Superior temporal gyrus (tissue), 1 donor: ENCODE measurements at regions not wholly inside any gene's neighbourhood (a gene's known extent, or its start where the extent isn't known, plus 50 kb on each side); places are given as distances from the start of the nearest gene placed in this dataset.

Experiments used
- DNase-seq: peaks from one replicate; pipeline ENCODE4 v3.0.0-alpha.2; 2016; ENCODE audit errors: extremely low spot score

GRCh38 chr10:8596929-8597472 lies 542.5 kb downstream of the GATA3 start:
- no peak for DNase-seq

GRCh38 chr10:8600192-8600591 lies 545.7 kb downstream of the GATA3 start:
- no peak for DNase-seq

DNA sequence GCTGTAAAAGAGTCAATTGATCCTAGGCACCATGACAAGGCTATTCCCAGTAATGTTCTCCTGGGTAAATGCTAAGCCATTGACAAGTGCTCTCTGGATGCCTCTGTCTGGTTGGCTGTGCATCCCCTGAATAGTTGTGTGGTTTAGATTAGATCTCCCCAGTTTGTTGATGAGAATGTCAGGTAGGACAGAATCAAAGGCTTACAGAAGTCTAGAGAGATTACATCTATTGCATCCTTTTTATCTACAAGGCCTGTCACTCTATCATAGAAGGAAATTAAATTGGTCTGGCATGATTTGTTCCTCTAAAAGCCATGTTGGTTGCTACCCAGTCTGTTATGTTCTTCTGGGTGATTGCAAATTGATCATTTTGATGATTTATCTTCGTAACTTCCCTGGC lies 548.3 kb downstream of the GATA3 start:
- DNase-seq, result no peak

GRCh38 chr10:8614054-8614565 lies 559.6 kb downstream of the GATA3 start:
- no peak for DNase-seq

GRCh38 chr10:8615118-8615517 lies 560.6 kb downstream of the GATA3 start:
- DNase-seq, result no peak

GRCh38 chr10:8616166-8616565 lies 561.7 kb downstream of the GATA3 start:
- DNase-seq, result no peak

DNA sequence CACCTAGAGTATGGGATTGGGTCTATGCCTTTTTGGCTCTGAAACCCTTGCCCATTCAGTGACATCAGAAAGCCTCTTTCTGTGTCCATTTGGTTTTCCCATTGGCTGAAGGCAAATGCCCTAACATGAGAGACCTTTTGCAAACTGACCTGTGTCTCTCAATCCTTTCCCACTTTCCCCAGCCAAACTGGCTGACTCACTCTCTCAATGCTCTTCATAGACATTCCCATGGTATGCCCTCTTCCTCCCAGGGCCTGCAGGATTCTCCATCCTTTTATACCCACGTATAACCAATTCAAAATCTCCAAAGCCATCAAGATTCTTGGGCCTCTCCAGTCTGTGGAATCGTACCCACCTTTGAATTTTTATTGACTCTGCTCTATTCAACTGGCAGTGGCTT lies 563.3 kb downstream of the GATA3 start:
- DNase-seq, result no peak

- DNase-seq, result no peak
Observed at GRCh38 chr10:8618834-8619233, 564.3 kb downstream of the GATA3 start.

- DNase-seq, result no peak
Observed at GRCh38 chr10:8628351-8628750, 573.9 kb downstream of the GATA3 start.

GRCh38 chr10:8633909-8634308 lies 579.4 kb downstream of the GATA3 start:
- DNase-seq, result no peak

- DNase-seq, result no peak
Observed at GRCh38 chr10:8636371-8636770, 581.9 kb downstream of the GATA3 start.

- DNase-seq, result no peak
Observed at GRCh38 chr10:8637640-8638039, 583.2 kb downstream of the GATA3 start.

GRCh38 chr10:8638088-8638672 lies 583.7 kb downstream of the GATA3 start:
- DNase-seq, result no peak

GRCh38 chr10:8639486-8640185 lies 585.1 kb downstream of the GATA3 start:
- no peak for DNase-seq

- DNase-seq, result no peak
Observed at GRCh38 chr10:8640301-8640700, 585.8 kb downstream of the GATA3 start.

GRCh38 chr10:8640878-8641277 lies 586.4 kb downstream of the GATA3 start:
- DNase-seq, result no peak

DNA sequence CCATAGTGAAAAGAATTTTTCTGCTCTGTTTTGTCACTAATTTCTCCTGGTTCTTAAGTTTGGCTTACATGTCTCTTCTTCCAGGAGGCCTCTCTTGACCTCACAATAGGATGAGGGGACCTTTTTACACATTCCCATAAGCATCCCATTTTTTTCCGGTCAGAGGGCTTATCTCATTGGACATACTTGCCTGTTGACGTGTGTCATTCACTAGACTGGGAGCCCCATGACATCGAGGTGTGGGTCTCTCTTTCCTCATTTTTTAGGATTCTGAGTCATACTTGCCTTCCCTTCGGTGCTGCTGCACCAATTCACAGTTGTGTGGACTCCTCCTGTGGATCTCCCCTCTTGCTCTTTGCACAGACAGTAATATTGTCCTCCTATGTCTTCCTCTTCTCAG lies 601.8 kb downstream of the GATA3 start:
- no peak for DNase-seq

- no peak for DNase-seq
Observed at GRCh38 chr10:8659982-8660381, 605.5 kb downstream of the GATA3 start.

DNA sequence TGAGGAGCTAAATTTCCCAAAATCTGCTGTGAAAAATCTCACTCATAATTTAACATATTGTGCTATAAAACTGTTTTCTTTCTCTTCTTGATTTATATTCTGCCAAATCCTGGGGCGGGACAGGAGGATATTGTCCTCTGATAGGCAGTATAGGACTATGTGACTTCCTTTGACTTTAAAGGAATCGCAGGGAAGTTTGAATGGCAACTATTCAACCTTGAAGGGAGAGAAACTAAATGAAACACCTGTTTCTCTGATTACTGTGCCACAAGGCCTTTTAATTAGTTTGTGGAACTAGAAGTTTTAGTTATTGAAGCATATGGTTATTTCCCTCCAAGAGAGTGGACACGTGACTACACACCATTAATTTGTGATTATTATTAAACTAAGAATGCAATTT lies 607.4 kb downstream of the GATA3 start:
- no peak for DNase-seq

GRCh38 chr10:8663131-8663530 lies 608.6 kb downstream of the GATA3 start:
- DNase-seq, result no peak

- no peak for DNase-seq
Observed at GRCh38 chr10:8665322-8665721, 610.8 kb downstream of the GATA3 start.

DNA sequence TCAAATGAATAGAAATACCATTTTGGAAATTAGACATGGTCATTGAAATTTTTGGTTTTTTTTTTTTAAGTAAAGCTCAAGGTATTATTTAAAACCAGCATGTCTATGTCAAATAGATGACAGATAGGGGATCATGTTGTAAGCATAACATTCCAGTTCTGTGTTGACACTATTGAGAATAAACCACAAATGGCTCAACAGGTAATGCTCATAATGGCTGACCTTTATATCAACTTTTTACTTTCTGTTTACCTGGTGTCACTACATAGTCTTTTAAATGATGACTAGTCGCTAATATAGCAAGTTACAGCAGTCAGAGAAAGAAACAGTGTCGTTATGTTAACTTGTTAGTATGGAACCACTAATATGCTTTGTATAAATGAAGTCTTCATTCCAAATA lies 616.0 kb downstream of the GATA3 start:
- no peak for DNase-seq

GRCh38 chr10:8674230-8674629 lies 619.7 kb downstream of the GATA3 start:
- no peak for DNase-seq
